Osteoblast (primary cell): ENCODE measurements at regions not wholly inside any gene's neighbourhood (a gene's known extent, or its start where the extent isn't known, plus 50 kb on each side); places are given as distances from the start of the nearest gene placed in this dataset.

Experiments used
- DNase-seq: peaks from one replicate; pipeline ENCODE4 v3.0.0; 2011; ENCODE audit warnings: low spot score, mixed read lengths; ENCODE audit not compliant: insufficient read length; ENCODE audit errors: missing footprints
- H2AFZ ChIP-seq: 2 replicates; pipeline ENCODE4 v1.6.0; 2011; ENCODE audit warnings: mild to moderate bottlenecking, low read length
- H3K27ac ChIP-seq: 2 replicates; pipeline ENCODE4 v1.5.1; 2011; ENCODE audit warnings: mild to moderate bottlenecking, low read depth, low read length, moderate library complexity
- H3K27me3 ChIP-seq: 2 replicates; pipeline ENCODE4 v1.6.0; 2012; ENCODE audit warnings: mild to moderate bottlenecking, control low read depth, inconsistent platforms, low read length, moderate library complexity; ENCODE audit not compliant: insufficient read depth
- H3K36me3 ChIP-seq: 2 replicates; pipeline ENCODE4 v1.5.1; 2011; ENCODE audit warnings: mild to moderate bottlenecking, low read length, control low read depth, moderate library complexity; ENCODE audit not compliant: insufficient read depth
- H3K4me1 ChIP-seq: 2 replicates; pipeline ENCODE4 v1.5.1; 2011; ENCODE audit warnings: mild to moderate bottlenecking, low read length, control low read depth, moderate library complexity; ENCODE audit not compliant: insufficient read depth
- H3K4me2 ChIP-seq: 2 replicates; pipeline ENCODE4 v1.6.0; 2011; ENCODE audit warnings: mild to moderate bottlenecking, low read length; ENCODE audit not compliant: insufficient read depth
- H3K4me3 ChIP-seq: fragments of 200-600 bp; sonication (generic); 3 replicates; pipeline ENCODE4 v1.5.1; 2012; ENCODE audit warnings: mild to moderate bottlenecking, low read length, inconsistent platforms; ENCODE audit not compliant: insufficient read depth
- H3K79me2 ChIP-seq: 2 replicates; pipeline ENCODE4 v1.6.0; 2012; ENCODE audit warnings: mild to moderate bottlenecking, low read length, control low read depth, inconsistent platforms; ENCODE audit not compliant: insufficient read depth
- H3K9me3 ChIP-seq: 2 replicates; pipeline ENCODE4 v1.5.1; 2011; ENCODE audit warnings: low read depth, low read length, control low read depth
- H4K20me1 ChIP-seq: 2 replicates; pipeline ENCODE4 v1.6.0; 2012; ENCODE audit warnings: mild to moderate bottlenecking, low read length, control low read depth; ENCODE audit not compliant: insufficient read depth
- CTCF ChIP-seq: IDR thresholded peaks from 2 replicates; pipeline ENCODE4 v1.5.1; 2011; ENCODE audit warnings: mild to moderate bottlenecking, low read depth, low read length, moderate library complexity; ENCODE audit errors: extremely low read depth

DNA sequence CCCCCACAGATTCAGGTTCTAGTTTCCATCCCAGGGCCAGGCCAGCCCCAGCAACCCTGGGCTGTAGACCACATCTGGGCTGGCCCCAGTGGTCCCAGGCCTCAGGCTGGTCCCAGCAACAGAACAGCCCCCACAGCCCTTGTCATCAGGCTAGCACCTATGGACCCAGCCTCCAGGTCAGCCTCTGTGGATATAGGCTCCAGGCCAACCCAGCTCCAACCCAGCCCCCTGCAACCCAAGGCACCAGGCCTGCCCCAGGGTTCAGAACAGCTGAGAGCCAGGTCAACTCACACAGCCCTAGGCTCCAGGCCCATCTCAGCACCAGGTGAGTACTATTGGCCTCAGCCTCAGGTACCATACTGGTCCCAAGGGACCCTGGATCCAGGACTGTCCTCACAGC is 155.3 kb downstream of the PWWP3B start:
- H3K9me3 ChIP-seq: no peaks in the 10 kb centered on the region
- TF ChIP-seq CTCF: no peak
- peaks cover 3% of the 10 kb centered on the region for H3K27me3 ChIP-seq
- no peaks in the 10 kb centered on the region for H4K20me1 ChIP-seq
- H3K4me1 ChIP-seq: no peaks in the 10 kb centered on the region
- no peak overlapping the region for H3K4me3 ChIP-seq
- H3K36me3 ChIP-seq: no peaks in the 10 kb centered on the region
- H3K79me2 ChIP-seq: no peaks in the 10 kb centered on the region
- H2AFZ ChIP-seq: no peak overlapping the region
- H3K27ac ChIP-seq: no peak overlapping the region
- H3K4me2 ChIP-seq: no peak overlapping the region
- DNase-seq: no peak

GRCh38 chrX:106331606-106332005 is 163.5 kb downstream of the PWWP3B start:
- no peaks in the 10 kb centered on the region for H3K27me3 ChIP-seq
- H3K9me3 ChIP-seq: no peaks in the 10 kb centered on the region
- H4K20me1 ChIP-seq: no peaks in the 10 kb centered on the region
- H3K36me3 ChIP-seq: no peaks in the 10 kb centered on the region
- H3K79me2 ChIP-seq: no peaks in the 10 kb centered on the region
- H3K4me1 ChIP-seq: no peaks in the 10 kb centered on the region
- H3K4me2 ChIP-seq: no peak overlapping the region
- no peak overlapping the region for H3K4me3 ChIP-seq
- H2AFZ ChIP-seq: no peak overlapping the region
- no peak overlapping the region for H3K27ac ChIP-seq
- DNase-seq: no peak
- TF ChIP-seq CTCF: no peak

- Histone ChIP-seq H3K4me1 (no peaks in the 10 kb centered on the region), H3K27ac (no peak overlapping the region), H2AFZ (no peak overlapping the region), H3K4me3 (no peak overlapping the region), H3K9me3 (peaks cover 3% of the 10 kb centered on the region), H3K27me3 (peaks cover 3% of the 10 kb centered on the region), H4K20me1 (no peaks in the 10 kb centered on the region), H3K4me2 (no peak overlapping the region), H3K79me2 (no peaks in the 10 kb centered on the region), H3K36me3 (no peaks in the 10 kb centered on the region)
- DNase-seq: no peak
- TF ChIP-seq CTCF: no peak
Observed at GRCh38 chrX:106341823-106342222, 173.7 kb downstream of the PWWP3B start.

GRCh38 chrX:106356580-106356979 is 188.5 kb downstream of the PWWP3B start:
- no peak for TF ChIP-seq CTCF

More at GRCh38 chrX:106356580-106356979, 188.5 kb downstream of the PWWP3B start:
- Histone ChIP-seq H4K20me1 (no peaks in the 10 kb centered on the region), H3K36me3 (no peaks in the 10 kb centered on the region), H3K9me3 (no peaks in the 10 kb centered on the region), H3K4me3 (no peak overlapping the region), H3K27ac (no peak overlapping the region), H3K4me1 (no peaks in the 10 kb centered on the region), H3K4me2 (no peak overlapping the region), H3K27me3 (no peaks in the 10 kb centered on the region), H3K79me2 (no peaks in the 10 kb centered on the region), H2AFZ (no peak overlapping the region)
- DNase-seq: no peak
